ENCODE measurements at regions not wholly inside any gene's neighbourhood (a gene's known extent, or its start where the extent isn't known, plus 50 kb on each side); places are given as distances from the start of the nearest gene placed in this dataset.

DNA sequence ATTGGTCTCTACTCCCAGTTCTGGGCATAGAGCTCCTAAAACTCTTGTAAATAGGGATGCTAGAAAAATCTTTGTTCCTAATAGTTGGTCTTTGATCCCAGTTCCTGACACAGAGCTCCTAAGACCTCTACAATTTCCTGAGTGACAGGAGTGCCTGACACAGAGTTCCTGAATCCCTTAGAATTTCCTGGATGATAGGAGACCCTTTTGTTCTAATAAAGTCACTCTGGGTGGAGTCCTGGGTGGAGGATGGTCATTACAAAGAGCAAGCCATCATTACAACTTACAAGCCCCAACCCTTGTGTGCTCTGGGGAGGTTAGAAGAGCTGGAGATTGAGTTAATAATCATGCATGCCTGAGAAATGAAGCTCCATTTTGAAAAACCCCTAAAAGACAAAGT, 58.4 kb downstream of the ZZZ3 start:
- TF ChIP-seq EZH2phosphoT487 (IDR thresholded peaks at IDR 0.05; ENCODE audit: borderline replicate concordance) = no peak
- no peak for TF ChIP-seq POLR2A (IDR thresholded peaks at IDR 0.05; ENCODE audit: borderline replicate concordance, extremely low read depth, insufficient read depth, insufficient read length)
- TF ChIP-seq, protein P1, sequence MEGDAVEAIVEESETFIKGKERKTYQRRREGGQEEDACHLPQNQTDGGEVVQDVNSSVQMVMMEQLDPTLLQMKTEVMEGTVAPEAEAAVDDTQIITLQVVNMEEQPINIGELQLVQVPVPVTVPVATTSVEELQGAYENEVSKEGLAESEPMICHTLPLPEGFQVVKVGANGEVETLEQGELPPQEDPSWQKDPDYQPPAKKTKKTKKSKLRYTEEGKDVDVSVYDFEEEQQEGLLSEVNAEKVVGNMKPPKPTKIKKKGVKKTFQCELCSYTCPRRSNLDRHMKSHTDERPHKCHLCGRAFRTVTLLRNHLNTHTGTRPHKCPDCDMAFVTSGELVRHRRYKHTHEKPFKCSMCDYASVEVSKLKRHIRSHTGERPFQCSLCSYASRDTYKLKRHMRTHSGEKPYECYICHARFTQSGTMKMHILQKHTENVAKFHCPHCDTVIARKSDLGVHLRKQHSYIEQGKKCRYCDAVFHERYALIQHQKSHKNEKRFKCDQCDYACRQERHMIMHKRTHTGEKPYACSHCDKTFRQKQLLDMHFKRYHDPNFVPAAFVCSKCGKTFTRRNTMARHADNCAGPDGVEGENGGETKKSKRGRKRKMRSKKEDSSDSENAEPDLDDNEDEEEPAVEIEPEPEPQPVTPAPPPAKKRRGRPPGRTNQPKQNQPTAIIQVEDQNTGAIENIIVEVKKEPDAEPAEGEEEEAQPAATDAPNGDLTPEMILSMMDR (IDR thresholded peaks at IDR 0.05 in 2 of 3, conservative IDR thresholded peaks at IDR 0.05 in 1 of 3; ENCODE audit: borderline replicate concordance in 1 of 3, insufficient read depth in 1 of 3, low read depth in 2 of 3, low read length in 2 of 3) = no peak
- no peak for TF ChIP-seq TCF7L2 (IDR thresholded peaks at IDR 0.05; ENCODE audit: borderline replicate concordance, extremely low read depth, insufficient read depth, insufficient read length)
- TF ChIP-seq POLR2AphosphoS5 (IDR thresholded peaks at IDR 0.05; ENCODE audit: low read depth, low read length) = no peak
- no peak for TF ChIP-seq YY1 (IDR thresholded peaks at IDR 0.05; ENCODE audit: extremely low read depth, insufficient replicate concordance, low read depth, low read length)
- TF ChIP-seq RAD21 (IDR thresholded peaks at IDR 0.05; ENCODE audit: low read depth) = no peak
- no peak for TF ChIP-seq SRF (IDR thresholded peaks at IDR 0.05; ENCODE audit: low read depth)
- TF ChIP-seq CEBPB (IDR thresholded peaks at IDR 0.05; ENCODE audit: low read depth) = no peak
- TF ChIP-seq, protein P2, sequence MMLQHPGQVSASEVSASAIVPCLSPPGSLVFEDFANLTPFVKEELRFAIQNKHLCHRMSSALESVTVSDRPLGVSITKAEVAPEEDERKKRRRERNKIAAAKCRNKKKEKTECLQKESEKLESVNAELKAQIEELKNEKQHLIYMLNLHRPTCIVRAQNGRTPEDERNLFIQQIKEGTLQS (IDR thresholded peaks at IDR 0.05) = no peak
- TF ChIP-seq, protein P3, sequence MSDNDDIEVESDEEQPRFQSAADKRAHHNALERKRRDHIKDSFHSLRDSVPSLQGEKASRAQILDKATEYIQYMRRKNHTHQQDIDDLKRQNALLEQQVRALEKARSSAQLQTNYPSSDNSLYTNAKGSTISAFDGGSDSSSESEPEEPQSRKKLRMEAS (IDR thresholded peaks at IDR 0.05) = no peak
- no peak for TF ChIP-seq EZH2 (IDR thresholded peaks at IDR 0.05)
- no peak for TF ChIP-seq ELF1 (IDR thresholded peaks at IDR 0.05; ENCODE audit: borderline replicate concordance, low read depth)

All from HCT116 (cell line).